ENCODE measurements at regions not wholly inside any gene's neighbourhood (a gene's known extent, or its start where the extent isn't known, plus 50 kb on each side); places are given as distances from the start of the nearest gene placed in this dataset.

DNA sequence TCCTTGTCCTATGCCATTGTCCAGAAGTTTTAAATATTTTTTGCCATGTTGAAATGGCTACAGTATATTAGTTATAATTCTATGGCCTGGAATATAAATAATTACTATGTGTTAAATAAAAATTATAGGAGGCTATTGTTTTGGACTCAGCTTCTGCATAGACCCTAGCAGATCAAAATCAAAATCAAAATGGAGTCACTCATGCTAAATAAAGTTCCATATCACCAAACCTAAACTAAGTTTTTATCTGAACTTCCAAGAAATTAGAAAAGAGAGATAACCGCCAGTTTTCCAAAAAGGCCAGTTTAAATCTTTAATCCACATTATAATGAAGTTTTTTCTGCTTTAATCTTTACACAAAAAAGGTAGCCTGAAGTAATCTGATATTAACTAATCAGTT lies 227.8 kb upstream of the P2RY1 start:
- TF ChIP-seq, protein P1, sequence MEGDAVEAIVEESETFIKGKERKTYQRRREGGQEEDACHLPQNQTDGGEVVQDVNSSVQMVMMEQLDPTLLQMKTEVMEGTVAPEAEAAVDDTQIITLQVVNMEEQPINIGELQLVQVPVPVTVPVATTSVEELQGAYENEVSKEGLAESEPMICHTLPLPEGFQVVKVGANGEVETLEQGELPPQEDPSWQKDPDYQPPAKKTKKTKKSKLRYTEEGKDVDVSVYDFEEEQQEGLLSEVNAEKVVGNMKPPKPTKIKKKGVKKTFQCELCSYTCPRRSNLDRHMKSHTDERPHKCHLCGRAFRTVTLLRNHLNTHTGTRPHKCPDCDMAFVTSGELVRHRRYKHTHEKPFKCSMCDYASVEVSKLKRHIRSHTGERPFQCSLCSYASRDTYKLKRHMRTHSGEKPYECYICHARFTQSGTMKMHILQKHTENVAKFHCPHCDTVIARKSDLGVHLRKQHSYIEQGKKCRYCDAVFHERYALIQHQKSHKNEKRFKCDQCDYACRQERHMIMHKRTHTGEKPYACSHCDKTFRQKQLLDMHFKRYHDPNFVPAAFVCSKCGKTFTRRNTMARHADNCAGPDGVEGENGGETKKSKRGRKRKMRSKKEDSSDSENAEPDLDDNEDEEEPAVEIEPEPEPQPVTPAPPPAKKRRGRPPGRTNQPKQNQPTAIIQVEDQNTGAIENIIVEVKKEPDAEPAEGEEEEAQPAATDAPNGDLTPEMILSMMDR (IDR thresholded peaks at IDR 0.05; ENCODE audit: insufficient read depth, low read length), result no peak
- TF ChIP-seq, protein P2, sequence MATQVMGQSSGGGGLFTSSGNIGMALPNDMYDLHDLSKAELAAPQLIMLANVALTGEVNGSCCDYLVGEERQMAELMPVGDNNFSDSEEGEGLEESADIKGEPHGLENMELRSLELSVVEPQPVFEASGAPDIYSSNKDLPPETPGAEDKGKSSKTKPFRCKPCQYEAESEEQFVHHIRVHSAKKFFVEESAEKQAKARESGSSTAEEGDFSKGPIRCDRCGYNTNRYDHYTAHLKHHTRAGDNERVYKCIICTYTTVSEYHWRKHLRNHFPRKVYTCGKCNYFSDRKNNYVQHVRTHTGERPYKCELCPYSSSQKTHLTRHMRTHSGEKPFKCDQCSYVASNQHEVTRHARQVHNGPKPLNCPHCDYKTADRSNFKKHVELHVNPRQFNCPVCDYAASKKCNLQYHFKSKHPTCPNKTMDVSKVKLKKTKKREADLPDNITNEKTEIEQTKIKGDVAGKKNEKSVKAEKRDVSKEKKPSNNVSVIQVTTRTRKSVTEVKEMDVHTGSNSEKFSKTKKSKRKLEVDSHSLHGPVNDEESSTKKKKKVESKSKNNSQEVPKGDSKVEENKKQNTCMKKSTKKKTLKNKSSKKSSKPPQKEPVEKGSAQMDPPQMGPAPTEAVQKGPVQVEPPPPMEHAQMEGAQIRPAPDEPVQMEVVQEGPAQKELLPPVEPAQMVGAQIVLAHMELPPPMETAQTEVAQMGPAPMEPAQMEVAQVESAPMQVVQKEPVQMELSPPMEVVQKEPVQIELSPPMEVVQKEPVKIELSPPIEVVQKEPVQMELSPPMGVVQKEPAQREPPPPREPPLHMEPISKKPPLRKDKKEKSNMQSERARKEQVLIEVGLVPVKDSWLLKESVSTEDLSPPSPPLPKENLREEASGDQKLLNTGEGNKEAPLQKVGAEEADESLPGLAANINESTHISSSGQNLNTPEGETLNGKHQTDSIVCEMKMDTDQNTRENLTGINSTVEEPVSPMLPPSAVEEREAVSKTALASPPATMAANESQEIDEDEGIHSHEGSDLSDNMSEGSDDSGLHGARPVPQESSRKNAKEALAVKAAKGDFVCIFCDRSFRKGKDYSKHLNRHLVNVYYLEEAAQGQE (IDR thresholded peaks at IDR 0.05; ENCODE audit: insufficient replicate concordance, low read depth), result no peak
- no peak for TF ChIP-seq POLR2AphosphoS5 (IDR thresholded peaks at IDR 0.05; ENCODE audit: low read depth)
- no peak for TF ChIP-seq SPI1 (IDR thresholded peaks at IDR 0.05; ENCODE audit: borderline replicate concordance, low read depth)
